Parathyroid adenoma (tissue), 2 donors: ENCODE measurements at regions not wholly inside any gene's neighbourhood (a gene's known extent, or its start where the extent isn't known, plus 50 kb on each side); places are given as distances from the start of the nearest gene placed in this dataset.

Experiments
- H2AFZ ChIP-seq: fragments of 300-600 bp; sonication (generic); one replicate; pipeline ENCODE4 v1.7.0; 2017; ENCODE audit warnings: antibody characterized with exemption, mild to moderate bottlenecking
- H3K27ac ChIP-seq: fragments of 300-600 bp; sonication (generic); one replicate; pipeline ENCODE4 v1.7.0; 2017
- H3K27me3 ChIP-seq: fragments of 300-600 bp; sonication (generic); one replicate; pipeline ENCODE4 v1.7.0; 2017; ENCODE audit warnings: low read length; ENCODE audit not compliant: control insufficient read depth, insufficient read depth
- H3K36me3 ChIP-seq: fragments of 300-600 bp; sonication (generic); one replicate; pipeline ENCODE4 v1.7.0; 2017; ENCODE audit warnings: low read length; ENCODE audit not compliant: control insufficient read depth, insufficient read depth
- H3K4me1 ChIP-seq: fragments of 300-600 bp; sonication (generic); one replicate; pipeline ENCODE4 v1.7.0; 2017; ENCODE audit warnings: control low read depth
- H3K4me2 ChIP-seq: fragments of 300-600 bp; sonication (generic); one replicate; pipeline ENCODE4 v1.7.0; 2017; ENCODE audit warnings: low read length
- H3K4me3 ChIP-seq: fragments of 300-600 bp; sonication (generic); one replicate; pipeline ENCODE4 v1.7.0; 2017; ENCODE audit warnings: low read depth, low read length
- H3K79me2 ChIP-seq: fragments of 300-600 bp; sonication (generic); one replicate; pipeline ENCODE4 v1.7.0; 2017; ENCODE audit warnings: control low read depth
- H3K9ac ChIP-seq: fragments of 300-600 bp; sonication (generic); one replicate; pipeline ENCODE4 v1.7.0; 2017; ENCODE audit warnings: mild to moderate bottlenecking
- H3K9me3 ChIP-seq: fragments of 300-600 bp; sonication (generic); one replicate; pipeline ENCODE4 v1.7.0; 2017; ENCODE audit warnings: low read length; ENCODE audit not compliant: control insufficient read depth
- TF ChIP-seq, protein P1 (sequence below): fragments of 300-600 bp; sonication (generic); IDR thresholded peaks from one replicate; pipeline ENCODE4 v1.7.0; 2017; ENCODE audit warnings: antibody characterized with exemption, mild to moderate bottlenecking
- donor health status: primary hyperparathyroidism.

DNA sequence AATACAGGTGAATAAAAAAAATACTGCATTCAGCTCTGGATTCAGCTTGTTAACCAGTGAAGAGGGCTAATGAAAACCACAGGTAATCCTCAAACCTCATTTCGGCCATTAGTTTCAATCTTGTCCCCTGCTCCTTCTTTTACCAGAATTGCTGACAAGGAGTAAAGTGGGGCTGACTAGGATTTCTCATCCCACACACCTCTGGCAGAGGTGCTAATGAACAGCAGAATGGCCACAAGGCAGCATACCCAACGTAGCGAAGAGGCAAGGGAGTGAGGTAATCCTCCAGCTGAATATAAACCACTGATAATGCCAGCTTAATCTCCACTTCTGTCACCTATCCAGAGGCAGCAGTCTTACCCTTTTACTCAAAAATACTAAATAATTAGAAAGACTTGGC lies 248.8 kb upstream of the CDIN1 start:
- Histone ChIP-seq H2AFZ (no peak overlapping the region), H3K36me3 (no peaks in the 10 kb centered on the region), H3K4me1 (no peaks in the 10 kb centered on the region), H3K79me2 (no peaks in the 10 kb centered on the region), H3K9me3 (no peaks in the 10 kb centered on the region), H3K4me2 (no peak overlapping the region), H3K9ac (no peak overlapping the region), H3K27me3 (no peaks in the 10 kb centered on the region), H3K27ac (no peak overlapping the region), H3K4me3 (no peak overlapping the region)
- TF ChIP-seq, protein P1, sequence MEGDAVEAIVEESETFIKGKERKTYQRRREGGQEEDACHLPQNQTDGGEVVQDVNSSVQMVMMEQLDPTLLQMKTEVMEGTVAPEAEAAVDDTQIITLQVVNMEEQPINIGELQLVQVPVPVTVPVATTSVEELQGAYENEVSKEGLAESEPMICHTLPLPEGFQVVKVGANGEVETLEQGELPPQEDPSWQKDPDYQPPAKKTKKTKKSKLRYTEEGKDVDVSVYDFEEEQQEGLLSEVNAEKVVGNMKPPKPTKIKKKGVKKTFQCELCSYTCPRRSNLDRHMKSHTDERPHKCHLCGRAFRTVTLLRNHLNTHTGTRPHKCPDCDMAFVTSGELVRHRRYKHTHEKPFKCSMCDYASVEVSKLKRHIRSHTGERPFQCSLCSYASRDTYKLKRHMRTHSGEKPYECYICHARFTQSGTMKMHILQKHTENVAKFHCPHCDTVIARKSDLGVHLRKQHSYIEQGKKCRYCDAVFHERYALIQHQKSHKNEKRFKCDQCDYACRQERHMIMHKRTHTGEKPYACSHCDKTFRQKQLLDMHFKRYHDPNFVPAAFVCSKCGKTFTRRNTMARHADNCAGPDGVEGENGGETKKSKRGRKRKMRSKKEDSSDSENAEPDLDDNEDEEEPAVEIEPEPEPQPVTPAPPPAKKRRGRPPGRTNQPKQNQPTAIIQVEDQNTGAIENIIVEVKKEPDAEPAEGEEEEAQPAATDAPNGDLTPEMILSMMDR: no peak

- Histone ChIP-seq H3K9me3 (no peaks in the 10 kb centered on the region), H3K4me2 (no peak overlapping the region), H3K36me3 (no peaks in the 10 kb centered on the region), H3K4me1 (no peaks in the 10 kb centered on the region), H3K9ac (no peak overlapping the region), H3K79me2 (no peaks in the 10 kb centered on the region), H2AFZ (no peak overlapping the region), H3K27me3 (no peaks in the 10 kb centered on the region), H3K4me3 (no peak overlapping the region), H3K27ac (no peak overlapping the region)
- TF ChIP-seq, protein P1: no peak
Observed at GRCh38 chr15:36331531-36332275, 247.7 kb upstream of the CDIN1 start.

DNA sequence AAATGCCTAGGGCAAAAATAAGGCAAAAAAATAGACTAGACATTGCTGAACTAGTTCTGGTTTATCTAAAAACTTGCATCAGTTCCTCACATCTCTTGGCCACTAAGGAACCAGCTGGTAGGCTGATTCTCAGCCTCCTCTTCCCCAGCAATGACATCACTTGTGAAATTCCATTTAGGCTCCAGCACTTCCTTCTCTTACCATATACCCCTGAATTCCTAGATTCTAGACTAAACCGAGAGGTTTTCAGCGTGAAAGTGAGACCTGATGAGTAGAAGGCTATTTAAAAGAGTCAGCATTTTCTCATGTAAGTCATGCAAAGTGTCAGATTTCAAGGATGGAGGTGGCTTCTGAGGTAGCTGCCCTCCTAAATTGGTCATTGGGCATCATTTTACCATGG lies 247.1 kb upstream of the CDIN1 start:
- H3K36me3 ChIP-seq: no peaks in the 10 kb centered on the region
- TF ChIP-seq, protein P1: no peak
- no peak overlapping the region for H3K4me3 ChIP-seq
- H2AFZ ChIP-seq: no peak overlapping the region
- H3K27me3 ChIP-seq: no peaks in the 10 kb centered on the region
- H3K27ac ChIP-seq: no peak overlapping the region
- no peak overlapping the region for H3K4me2 ChIP-seq
- H3K4me1 ChIP-seq: no peaks in the 10 kb centered on the region
- no peak overlapping the region for H3K9ac ChIP-seq
- H3K9me3 ChIP-seq: no peaks in the 10 kb centered on the region
- no peaks in the 10 kb centered on the region for H3K79me2 ChIP-seq

- Histone ChIP-seq H3K27me3 (no peaks in the 10 kb centered on the region), H3K36me3 (no peaks in the 10 kb centered on the region), H3K79me2 (no peaks in the 10 kb centered on the region), H3K4me3 (no peak overlapping the region), H3K9me3 (no peaks in the 10 kb centered on the region), H3K9ac (no peak overlapping the region), H2AFZ (no peak overlapping the region), H3K27ac (no peak overlapping the region), H3K4me2 (no peak overlapping the region), H3K4me1 (no peaks in the 10 kb centered on the region)
- TF ChIP-seq, protein P1: no peak
Observed at GRCh38 chr15:36332896-36333295, 246.5 kb upstream of the CDIN1 start.

GRCh38 chr15:36334059-36334458 lies 245.4 kb upstream of the CDIN1 start:
- TF ChIP-seq, protein P1: no peak
- no peak overlapping the region for H3K4me3 ChIP-seq

More at GRCh38 chr15:36334059-36334458, 245.4 kb upstream of the CDIN1 start:
- Histone ChIP-seq H3K4me2 (no peak overlapping the region), H3K36me3 (no peaks in the 10 kb centered on the region), H3K27me3 (no peaks in the 10 kb centered on the region), H3K9me3 (no peaks in the 10 kb centered on the region), H2AFZ (no peak overlapping the region), H3K79me2 (no peaks in the 10 kb centered on the region), H3K9ac (no peak overlapping the region), H3K27ac (no peak overlapping the region), H3K4me1 (no peaks in the 10 kb centered on the region)
